Limb (tissue), 2 donors: ENCODE measurements at regions not wholly inside any gene's neighbourhood (a gene's known extent, or its start where the extent isn't known, plus 50 kb on each side); places are given as distances from the start of the nearest gene placed in this dataset.

Source experiments
- DNase-seq, 2 donors: peaks; one replicate each; pipeline ENCODE4 v3.0.0-alpha.2; 2016; ENCODE audit errors: extremely low spot score in 2 of 2

- DNase-seq = no peak
Observed at GRCh38 chr6:82738773-82739172, 326.9 kb downstream of the UBE3D start.

DNA sequence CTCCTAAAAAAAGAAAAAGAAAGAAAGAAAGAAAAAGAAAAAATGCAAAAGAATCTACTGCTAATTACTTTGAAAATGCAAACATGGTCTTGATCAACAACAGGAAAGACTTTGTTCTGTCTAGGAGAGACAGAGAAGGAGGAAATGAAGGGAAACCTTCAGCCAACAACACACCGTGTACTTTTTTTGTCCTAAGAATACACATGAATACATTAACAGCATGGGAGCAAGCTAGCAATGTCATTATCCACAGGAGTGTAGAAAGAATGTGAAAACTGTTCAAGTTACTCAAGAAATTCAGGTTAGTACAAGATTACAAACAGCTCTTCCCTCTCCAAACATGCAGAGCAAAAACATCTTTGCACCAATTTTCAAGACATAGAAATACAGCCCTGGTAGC lies 326.3 kb downstream of the UBE3D start:
- no peak for DNase-seq

- DNase-seq = no peak
Observed at GRCh38 chr6:82740072-82740471, 325.6 kb downstream of the UBE3D start.

DNA sequence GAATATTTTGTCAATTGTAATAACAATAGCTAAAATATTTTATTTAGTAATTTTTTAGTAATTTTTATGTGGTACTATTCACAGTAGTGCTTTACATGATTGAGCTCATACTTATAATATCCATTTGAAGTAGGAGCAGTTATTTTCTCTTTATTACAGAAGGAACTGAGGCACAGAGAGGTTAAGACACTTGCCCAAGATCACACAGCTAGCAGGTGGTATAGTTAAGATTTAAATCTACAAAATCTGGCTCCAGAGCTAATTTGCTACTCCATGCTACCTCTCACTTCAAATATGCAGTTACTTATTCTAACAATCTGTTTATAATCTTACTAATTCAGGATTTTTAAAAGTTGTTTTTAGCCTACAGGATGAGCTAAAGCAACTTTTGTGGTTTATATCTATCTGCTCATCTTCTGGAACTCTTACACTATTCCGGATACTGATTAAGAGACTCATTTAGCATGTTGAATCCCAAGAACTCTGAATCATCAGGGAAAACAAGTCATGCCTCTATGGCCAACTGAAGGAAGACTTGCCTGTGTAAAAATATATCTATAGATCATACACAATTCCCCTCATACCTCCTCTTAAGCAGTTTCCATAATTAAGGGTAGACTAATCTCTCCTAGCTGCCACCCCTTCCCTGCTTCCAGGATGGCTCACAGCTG lies 324.2 kb downstream of the UBE3D start:
- no peak for DNase-seq

GRCh38 chr6:82741996-82742385 lies 323.6 kb downstream of the UBE3D start:
- no peak for DNase-seq

DNA sequence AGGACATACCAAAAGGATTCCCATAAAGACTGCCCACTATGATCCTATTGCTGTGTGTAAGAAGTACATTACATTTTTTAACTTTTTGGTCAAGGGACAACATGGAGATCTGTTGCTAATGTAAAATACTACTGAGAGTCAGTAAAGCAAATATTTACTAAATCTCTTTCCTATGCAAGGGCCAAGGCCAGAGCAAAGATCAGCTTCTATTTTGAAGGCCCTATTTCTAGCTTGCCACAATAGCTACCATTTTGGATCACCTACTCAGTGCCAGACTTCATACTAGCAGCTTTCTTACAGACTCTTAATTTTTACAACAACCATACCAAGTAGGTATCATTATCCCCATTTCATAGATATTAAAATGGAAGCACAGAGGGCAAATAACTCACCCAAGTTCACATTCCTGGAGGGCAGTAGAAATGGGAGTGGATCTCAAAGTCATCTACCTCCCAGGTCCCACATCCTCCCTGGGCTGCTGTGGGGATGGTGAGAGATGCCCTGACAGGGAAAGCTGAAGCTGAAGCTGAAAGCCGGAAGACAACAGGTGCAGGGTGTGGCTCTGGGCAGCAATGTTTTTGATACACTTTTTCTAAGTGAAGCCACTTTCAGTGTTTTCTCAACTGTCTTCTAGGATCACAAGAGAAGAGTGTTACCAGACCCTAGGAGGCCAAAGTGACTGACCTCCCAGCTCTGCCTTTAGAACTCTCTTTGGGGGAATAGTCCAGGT lies 321.2 kb downstream of the UBE3D start:
- no peak for DNase-seq

- no peak for DNase-seq
Observed at GRCh38 chr6:82750556-82750955, 315.1 kb downstream of the UBE3D start.

DNA sequence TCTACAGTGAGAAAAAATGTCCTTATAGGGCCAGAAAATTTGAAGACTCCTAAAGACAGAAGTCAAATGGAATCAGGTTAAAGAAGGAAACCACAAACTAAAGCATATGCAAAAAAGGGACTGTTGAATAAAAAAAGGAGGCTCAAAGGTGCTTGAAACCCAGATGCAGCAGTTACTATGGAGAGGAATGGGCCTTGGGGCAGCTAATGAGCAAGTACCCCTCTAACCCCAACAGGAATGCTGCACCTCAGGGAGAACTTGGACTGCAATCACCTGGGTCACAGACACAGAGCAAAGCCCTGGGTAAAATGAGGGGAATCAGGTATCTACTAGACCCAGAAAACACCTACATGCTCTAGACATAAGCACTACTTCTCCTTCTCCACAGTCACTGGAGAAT lies 313.9 kb downstream of the UBE3D start:
- no peak for DNase-seq

DNA sequence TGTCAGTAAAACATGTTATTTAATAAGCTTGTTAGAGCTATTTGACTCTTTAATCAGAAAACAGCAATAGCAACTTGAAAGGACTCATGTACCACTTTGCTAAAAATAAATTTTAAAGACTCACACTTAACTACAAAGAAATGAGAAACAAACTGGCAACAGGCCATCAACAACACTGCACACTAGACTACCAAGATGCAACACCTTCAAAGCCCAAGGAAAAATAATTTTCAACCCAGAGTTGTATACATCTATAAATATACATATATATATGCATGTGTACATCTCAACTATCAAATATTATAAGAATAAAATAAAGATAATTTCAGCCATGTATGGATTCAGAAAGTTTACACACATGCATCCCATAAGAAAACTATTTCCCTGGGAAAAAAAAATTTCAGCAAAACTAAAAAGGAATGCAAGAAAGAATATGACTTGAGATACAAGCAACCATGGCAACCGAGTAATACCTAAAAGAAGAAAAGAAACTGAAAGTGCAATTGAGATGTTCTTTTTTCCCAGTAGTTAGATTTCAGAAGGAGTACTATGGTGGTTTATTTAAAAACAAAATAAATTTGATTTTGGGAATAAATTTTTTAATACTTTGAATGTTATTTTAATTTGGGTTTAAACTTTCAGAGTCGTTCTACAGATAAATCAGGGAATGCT lies 303.8 kb downstream of the UBE3D start:
- no peak for DNase-seq

GRCh38 chr6:82766476-82766875 lies 299.2 kb downstream of the UBE3D start:
- DNase-seq = no peak

DNA sequence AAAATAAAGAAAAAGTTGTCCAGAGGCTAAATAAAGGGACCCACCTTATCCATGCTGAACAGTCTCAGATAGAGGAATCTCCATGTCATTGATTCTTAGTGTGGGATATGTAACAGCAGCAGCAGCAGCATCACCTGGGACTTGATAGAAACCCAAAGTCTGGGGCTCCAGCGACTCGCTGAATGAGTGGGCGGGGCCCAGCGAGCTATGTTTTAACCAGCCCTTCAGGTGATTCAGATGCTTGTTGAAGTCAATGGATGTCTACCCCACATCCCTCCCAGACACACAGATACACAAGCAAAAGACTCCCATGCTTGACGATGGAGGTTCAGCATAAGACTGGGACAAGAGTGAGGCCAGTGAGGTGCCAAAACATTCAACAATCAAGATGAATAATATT lies 298.6 kb downstream of the UBE3D start:
- no peak for DNase-seq

DNA sequence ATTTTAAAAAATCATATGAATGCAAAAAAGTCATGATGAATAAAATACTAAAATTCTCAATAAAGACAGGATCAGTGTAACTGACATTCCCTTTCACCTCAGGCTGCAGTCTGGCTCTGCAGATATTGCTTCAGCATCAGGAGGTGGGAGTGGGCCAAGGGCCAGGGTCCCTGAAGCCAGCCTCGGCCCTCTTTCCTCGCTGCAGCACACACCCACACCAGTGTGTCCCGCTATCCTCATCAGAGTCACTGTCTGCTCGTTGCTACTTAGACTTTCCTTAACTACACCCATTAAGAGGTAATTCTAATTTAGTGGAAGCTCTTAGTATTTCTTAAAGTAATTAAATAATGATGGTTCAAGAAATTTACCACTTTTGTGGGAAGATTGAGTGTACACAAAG lies 298.2 kb downstream of the UBE3D start:
- DNase-seq = no peak

DNA sequence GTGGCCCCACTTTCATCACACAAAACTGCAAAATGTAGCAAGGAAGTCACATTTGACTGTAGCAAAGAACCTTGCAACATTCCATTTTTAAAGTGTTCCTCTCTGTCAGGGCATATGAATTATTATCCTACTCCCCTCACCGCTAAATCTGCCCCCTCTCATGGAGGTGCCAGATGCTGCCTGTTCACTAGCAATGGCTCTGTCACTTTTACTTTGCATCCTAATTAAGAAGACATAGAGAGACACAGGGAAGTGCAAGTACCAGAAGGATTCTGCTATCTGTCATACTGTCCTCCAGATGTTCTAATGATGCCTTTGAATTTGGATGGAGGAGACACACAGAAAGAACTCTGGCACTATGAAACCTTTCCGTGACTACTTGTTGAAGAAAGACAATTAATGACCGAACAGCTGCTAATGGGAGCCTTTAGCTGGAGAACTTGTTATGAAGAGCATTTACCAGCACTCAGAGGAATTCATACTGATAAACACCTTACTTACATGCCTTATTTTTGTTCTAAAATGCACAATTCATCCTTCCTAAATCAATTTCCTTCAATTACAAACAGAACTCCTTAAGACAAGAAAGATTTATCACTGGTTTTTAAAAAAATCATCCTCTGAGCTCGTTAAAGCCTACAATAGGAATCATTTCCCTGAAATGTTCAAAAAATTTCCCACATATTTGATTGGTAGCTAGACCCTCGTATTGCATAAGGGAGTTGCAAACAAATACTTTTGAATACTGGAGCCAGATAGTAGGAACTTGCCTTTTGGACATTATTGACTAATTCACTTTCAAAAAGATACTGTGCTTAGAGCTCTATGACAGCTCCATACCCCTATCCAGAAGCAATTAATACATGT lies 292.6 kb downstream of the UBE3D start:
- DNase-seq = no peak

GRCh38 chr6:82775361-82775760 lies 290.3 kb downstream of the UBE3D start:
- DNase-seq = no peak

DNA sequence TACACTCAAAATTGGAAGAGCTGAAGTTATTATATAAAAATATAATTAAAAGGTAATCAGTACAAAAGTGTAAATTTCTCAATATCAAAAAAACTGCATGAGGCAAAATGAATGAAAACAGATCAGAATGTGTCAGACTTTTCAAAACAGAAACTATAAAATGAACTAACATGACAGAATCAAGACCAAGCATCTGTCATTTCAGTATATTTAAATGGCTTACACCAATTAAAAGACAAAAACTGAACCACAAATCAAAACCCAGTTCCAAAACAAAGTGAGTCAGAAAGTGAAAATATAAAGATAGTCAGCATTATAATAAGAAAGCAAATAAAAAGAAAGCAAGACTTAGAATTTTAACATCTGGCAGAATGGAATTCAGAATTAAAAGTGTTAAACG lies 289.7 kb downstream of the UBE3D start:
- DNase-seq = no peak

- no peak for DNase-seq
Observed at GRCh38 chr6:82779041-82779440, 286.6 kb downstream of the UBE3D start.

DNA sequence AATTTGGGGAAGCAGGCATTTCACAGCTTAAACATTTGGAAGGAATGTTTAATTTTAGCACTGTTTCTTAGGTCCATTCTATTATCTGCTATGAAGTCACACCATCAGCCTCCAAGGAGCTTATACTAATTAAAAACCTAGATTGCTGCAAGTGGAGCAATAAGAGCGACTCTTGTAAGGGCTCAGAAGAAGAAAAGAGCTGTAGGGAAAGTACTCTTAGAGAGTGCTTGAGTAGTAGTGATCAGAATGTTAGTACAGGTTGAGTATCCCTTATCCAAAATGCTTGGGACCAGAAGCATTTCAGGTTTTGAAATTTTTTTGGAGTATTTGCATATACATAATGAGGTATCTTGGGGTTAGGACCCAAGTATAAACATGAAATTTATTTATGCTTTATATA lies 285.3 kb downstream of the UBE3D start:
- no peak for DNase-seq

DNA sequence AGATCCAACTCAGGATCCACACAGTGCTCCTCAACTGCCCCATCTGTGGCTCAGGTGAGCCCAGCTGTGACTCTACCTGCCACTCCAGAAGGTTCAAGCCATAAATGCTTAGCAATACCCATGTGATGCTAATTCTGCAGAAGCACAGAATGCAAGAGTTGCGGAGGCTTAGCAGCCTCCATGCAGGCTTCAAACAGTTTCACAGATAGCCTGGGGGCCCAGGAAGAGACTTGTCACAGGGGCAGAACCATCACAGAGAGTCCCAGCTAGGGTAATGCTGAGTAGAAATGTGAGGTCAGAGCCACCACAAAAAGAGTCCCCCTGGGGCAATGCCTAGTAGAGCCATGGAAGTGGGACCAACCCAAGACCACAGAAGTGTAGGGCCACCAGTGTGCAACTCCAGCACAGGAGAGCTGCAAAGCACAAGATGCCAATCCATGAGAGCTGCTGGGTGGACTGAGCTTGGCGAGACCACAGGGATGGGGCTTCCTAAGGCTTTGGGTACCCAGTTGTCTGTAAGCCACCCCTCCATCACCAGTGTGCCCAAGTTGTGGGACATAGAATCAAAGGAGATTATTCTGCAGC lies 283.9 kb downstream of the UBE3D start:
- DNase-seq = no peak

DNA sequence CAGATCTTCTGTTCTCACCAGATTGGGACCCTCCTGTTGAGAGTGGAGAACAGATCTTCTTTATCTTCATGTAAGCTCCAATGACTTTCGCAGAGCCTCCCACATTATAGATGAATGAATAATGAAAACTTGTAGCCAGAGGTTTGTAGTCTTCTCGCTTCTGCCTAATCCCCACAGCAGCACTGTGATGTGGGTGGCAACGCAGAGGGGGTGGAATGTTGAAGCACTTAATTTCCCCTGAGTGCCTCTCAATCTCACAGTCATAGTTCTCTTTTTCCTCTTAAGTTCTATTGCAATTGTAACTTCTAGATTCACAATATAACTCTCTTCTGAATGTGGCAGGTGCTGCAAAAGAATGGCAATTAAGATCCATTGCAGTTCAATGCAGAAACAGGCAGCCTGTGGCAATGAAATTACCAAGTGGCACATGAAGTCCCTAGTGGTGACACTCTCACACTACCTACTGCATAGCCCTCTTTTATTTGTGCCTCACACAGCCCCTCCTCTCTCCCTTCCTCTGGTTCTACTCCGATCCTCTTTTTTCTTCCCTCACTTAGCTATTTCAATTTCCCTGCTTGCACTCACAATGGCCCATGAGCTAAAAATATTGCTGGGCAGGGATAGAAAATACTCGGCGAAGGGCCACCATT lies 281.9 kb downstream of the UBE3D start:
- no peak for DNase-seq

GRCh38 chr6:82785206-82785605 lies 280.4 kb downstream of the UBE3D start:
- DNase-seq = no peak

DNA sequence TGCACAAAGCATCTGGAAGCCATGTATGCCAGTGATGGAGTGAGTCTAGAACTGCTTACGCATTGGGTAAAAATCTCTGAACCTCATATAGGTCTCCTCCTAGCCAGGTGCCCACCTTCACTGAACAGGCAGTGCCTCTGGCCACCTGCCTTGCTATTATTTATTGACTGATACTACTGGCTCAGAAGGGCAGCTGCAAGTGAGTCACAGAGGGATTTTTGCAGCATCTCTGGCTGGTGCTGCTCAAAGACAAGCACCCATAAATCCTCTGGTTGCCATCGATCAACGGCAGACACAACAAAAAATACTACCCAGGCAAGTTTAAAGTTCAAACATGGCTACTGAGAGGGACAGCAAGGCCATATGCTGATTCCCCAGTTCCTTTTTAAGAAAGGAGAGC lies 279.4 kb downstream of the UBE3D start:
- no peak for DNase-seq
